IPS-18a (cell line): ENCODE measurements at regions not wholly inside any gene's neighbourhood (a gene's known extent, or its start where the extent isn't known, plus 50 kb on each side); places are given as distances from the start of the nearest gene placed in this dataset.
"Not testable (repeated sequence)": the region's sequence is repeated elsewhere in the genome, so short reads cannot be mapped to it uniquely, and the experiment has no call there.

Experiments used
- H3K27ac ChIP-seq: one replicate; pipeline ENCODE4 v1.5.1; 2013; ENCODE audit warnings: low read length
- H3K27me3 ChIP-seq: one replicate; pipeline ENCODE4 v1.6.1; 2013; ENCODE audit warnings: mild to moderate bottlenecking, low read length; ENCODE audit not compliant: control insufficient read depth, insufficient read depth
- H3K36me3 ChIP-seq: one replicate; pipeline ENCODE4 v1.6.1; 2013; ENCODE audit warnings: low read depth, low read length; ENCODE audit not compliant: control insufficient read depth
- H3K4me1 ChIP-seq: one replicate; pipeline ENCODE4 v1.6.1; 2013; ENCODE audit warnings: low read depth, low read length; ENCODE audit not compliant: control insufficient read depth
- H3K4me3 ChIP-seq: one replicate; pipeline ENCODE4 v1.5.1; 2013; ENCODE audit warnings: low read length
- H3K9ac ChIP-seq: one replicate; pipeline ENCODE4 v1.6.1; 2013; ENCODE audit warnings: mild to moderate bottlenecking, low read length, moderate library complexity
- H3K9me3 ChIP-seq: one replicate; pipeline ENCODE4 v1.6.1; 2013; ENCODE audit warnings: low read depth, low read length; ENCODE audit not compliant: control insufficient read depth

GRCh38 chr12:105667973-105668743 lies 337.7 kb downstream of the C12orf75 start:
- no peak overlapping the region for H3K9ac ChIP-seq
- H3K27ac ChIP-seq = no peak overlapping the region
- H3K4me1 ChIP-seq = no peaks in the 10 kb centered on the region
- no peaks in the 10 kb centered on the region for H3K27me3 ChIP-seq
- H3K36me3 ChIP-seq = no peaks in the 10 kb centered on the region
- no peak overlapping the region for H3K4me3 ChIP-seq
- no peaks in the 10 kb centered on the region for H3K9me3 ChIP-seq

GRCh38 chr12:105670672-105671071 lies 340.2 kb downstream of the C12orf75 start:
- Histone ChIP-seq H3K9ac (no peak overlapping the region), H3K27ac (no peak overlapping the region), H3K36me3 (no peaks in the 10 kb centered on the region), H3K4me3 (no peak overlapping the region), H3K4me1 (no peaks in the 10 kb centered on the region), H3K9me3 (no peaks in the 10 kb centered on the region), H3K27me3 (no peaks in the 10 kb centered on the region)

- Histone ChIP-seq H3K27ac (no peak overlapping the region), H3K4me3 (no peak overlapping the region), H3K9me3 (no peaks in the 10 kb centered on the region), H3K27me3 (no peaks in the 10 kb centered on the region), H3K4me1 (no peaks in the 10 kb centered on the region), H3K36me3 (no peaks in the 10 kb centered on the region), H3K9ac (no peak overlapping the region)
These were observed 341.2 kb downstream of the C12orf75 start for GRCh38 chr12:105671720-105672119.

- no peak overlapping the region for H3K27ac ChIP-seq
- no peak overlapping the region for H3K9ac ChIP-seq
- H3K4me3 ChIP-seq = no peak overlapping the region
- no peaks in the 10 kb centered on the region for H3K9me3 ChIP-seq
- H3K36me3 ChIP-seq = no peaks in the 10 kb centered on the region
- H3K27me3 ChIP-seq = no peaks in the 10 kb centered on the region
- H3K4me1 ChIP-seq = no peaks in the 10 kb centered on the region
These were observed 341.9 kb downstream of the C12orf75 start for GRCh38 chr12:105672121-105672975.

GRCh38 chr12:105674871-105675699 lies 344.6 kb downstream of the C12orf75 start:
- Histone ChIP-seq H3K4me1 (no peaks in the 10 kb centered on the region), H3K27ac (no peak overlapping the region), H3K9ac (no peak overlapping the region), H3K36me3 (no peaks in the 10 kb centered on the region), H3K27me3 (no peaks in the 10 kb centered on the region), H3K4me3 (no peak overlapping the region), H3K9me3 (no peaks in the 10 kb centered on the region)

GRCh38 chr12:105676694-105677093 lies 346.2 kb downstream of the C12orf75 start:
- H3K27ac ChIP-seq = no peak overlapping the region
- no peaks in the 10 kb centered on the region for H3K9me3 ChIP-seq
- H3K4me3 ChIP-seq = no peak overlapping the region
- no peaks in the 10 kb centered on the region for H3K36me3 ChIP-seq
- H3K4me1 ChIP-seq = no peaks in the 10 kb centered on the region
- no peaks in the 10 kb centered on the region for H3K27me3 ChIP-seq
- no peak overlapping the region for H3K9ac ChIP-seq

GRCh38 chr12:105677672-105678071 lies 347.2 kb downstream of the C12orf75 start:
- Histone ChIP-seq H3K27me3 (no peaks in the 10 kb centered on the region), H3K9me3 (no peaks in the 10 kb centered on the region), H3K4me3 (no peak overlapping the region), H3K4me1 (no peaks in the 10 kb centered on the region), H3K36me3 (no peaks in the 10 kb centered on the region), H3K27ac (no peak overlapping the region), H3K9ac (no peak overlapping the region)

- H3K36me3 ChIP-seq = no peaks in the 10 kb centered on the region
- H3K9ac ChIP-seq = no peak overlapping the region
- H3K27me3 ChIP-seq = no peaks in the 10 kb centered on the region
- no peaks in the 10 kb centered on the region for H3K9me3 ChIP-seq
- H3K4me3 ChIP-seq = no peak overlapping the region
- no peak overlapping the region for H3K27ac ChIP-seq
- no peaks in the 10 kb centered on the region for H3K4me1 ChIP-seq
These were observed 349.5 kb downstream of the C12orf75 start for GRCh38 chr12:105679982-105680381.

GRCh38 chr12:105681341-105681740 lies 350.9 kb downstream of the C12orf75 start:
- no peaks in the 10 kb centered on the region for H3K4me1 ChIP-seq
- no peak overlapping the region for H3K9ac ChIP-seq
- H3K27me3 ChIP-seq = no peaks in the 10 kb centered on the region
- no peak overlapping the region for H3K4me3 ChIP-seq
- H3K36me3 ChIP-seq = no peaks in the 10 kb centered on the region
- H3K27ac ChIP-seq = no peak overlapping the region
- no peaks in the 10 kb centered on the region for H3K9me3 ChIP-seq

- not testable (repeated sequence) for H3K36me3 ChIP-seq, H3K27ac ChIP-seq, H3K4me1 ChIP-seq, H3K27me3 ChIP-seq, H3K9ac ChIP-seq, H3K9me3 ChIP-seq, H3K4me3 ChIP-seq
These were observed 352.3 kb downstream of the C12orf75 start for GRCh38 chr12:105682821-105683220.

GRCh38 chr12:105683836-105684235 lies 353.3 kb downstream of the C12orf75 start:
- H3K9me3 ChIP-seq = not testable (repeated sequence)

More at GRCh38 chr12:105683836-105684235, 353.3 kb downstream of the C12orf75 start:
- not testable (repeated sequence) for H3K9ac ChIP-seq, H3K4me1 ChIP-seq, H3K27me3 ChIP-seq, H3K36me3 ChIP-seq, H3K27ac ChIP-seq, H3K4me3 ChIP-seq
